Smooth muscle cell (in vitro differentiated cells): ENCODE measurements at regions not wholly inside any gene's neighbourhood (a gene's known extent, or its start where the extent isn't known, plus 50 kb on each side); places are given as distances from the start of the nearest gene placed in this dataset.

Experiments used
- DNase-seq: peaks from one replicate; lab custom pipeline; 2025; ENCODE audit not compliant: unreplicated experiment; lab: John Stamatoyannopoulos, UW
- H2AFZ ChIP-seq: fragments of 200-600 bp; sonication (generic); 2 replicates; pipeline ENCODE4 v1.6.0; 2016; ENCODE audit warnings: antibody characterized with exemption, low read depth, mild to moderate bottlenecking
- H3F3A ChIP-seq: fragments of 200-600 bp; sonication (generic); 2 replicates; pipeline ENCODE4 v1.6.0; 2017; ENCODE audit warnings: antibody characterized with exemption, low read depth
- H3K27ac ChIP-seq: fragments of 200-600 bp; sonication (generic); 2 replicates; pipeline ENCODE4 v1.5.1; 2016; ENCODE audit warnings: low read depth, mild to moderate bottlenecking
- H3K27me3 ChIP-seq: fragments of 200-600 bp; sonication (generic); 2 replicates; pipeline ENCODE4 v1.6.1; 2016; ENCODE audit warnings: low read depth, mild to moderate bottlenecking
- H3K36me3 ChIP-seq: fragments of 200-600 bp; sonication (generic); 2 replicates; pipeline ENCODE4 v1.5.1; 2016; ENCODE audit warnings: low read depth
- H3K4me1 ChIP-seq: fragments of 200-600 bp; sonication (generic); 2 replicates; pipeline ENCODE4 v1.5.1; 2016; ENCODE audit warnings: low read depth
- H3K4me2 ChIP-seq: fragments of 200-600 bp; sonication (generic); 2 replicates; pipeline ENCODE4 v1.6.0; 2016; ENCODE audit warnings: mild to moderate bottlenecking
- H3K4me3 ChIP-seq: fragments of 200-600 bp; sonication (generic); 2 replicates; pipeline ENCODE4 v1.5.1; 2016; ENCODE audit warnings: mild to moderate bottlenecking
- H3K79me2 ChIP-seq: fragments of 200-600 bp; sonication (generic); 2 replicates; pipeline ENCODE4 v1.6.0; 2016; ENCODE audit warnings: low read depth, mild to moderate bottlenecking
- H3K9ac ChIP-seq: fragments of 200-600 bp; sonication (generic); 2 replicates; pipeline ENCODE4 v1.6.0; 2016; ENCODE audit warnings: low read depth
- H3K9me3 ChIP-seq: fragments of 200-600 bp; sonication (generic); replicated peaks from 2 replicates; pipeline ENCODE4 v1.5.1; 2016; ENCODE audit warnings: low read depth
- H4K20me1 ChIP-seq: fragments of 200-600 bp; sonication (generic); 2 replicates; pipeline ENCODE4 v1.6.0; 2016; ENCODE audit warnings: low read depth
- WGBS: methylation state at CpG from one replicate; pipeline ENCODE4 v1.1.7; 2016; ENCODE audit warnings: low lambda C conversion rate; 5-methylcytosine and 5-hydroxymethylcytosine counted together
- TF ChIP-seq, protein P1 (sequence below): fragments of 200-600 bp; sonication (generic); IDR thresholded peaks from 2 replicates; pipeline ENCODE4 v1.5.1; 2017; ENCODE audit warnings: borderline replicate concordance, mild to moderate bottlenecking, antibody characterized with exemption; ENCODE audit not compliant: insufficient read depth, poor library complexity, severe bottlenecking

DNA sequence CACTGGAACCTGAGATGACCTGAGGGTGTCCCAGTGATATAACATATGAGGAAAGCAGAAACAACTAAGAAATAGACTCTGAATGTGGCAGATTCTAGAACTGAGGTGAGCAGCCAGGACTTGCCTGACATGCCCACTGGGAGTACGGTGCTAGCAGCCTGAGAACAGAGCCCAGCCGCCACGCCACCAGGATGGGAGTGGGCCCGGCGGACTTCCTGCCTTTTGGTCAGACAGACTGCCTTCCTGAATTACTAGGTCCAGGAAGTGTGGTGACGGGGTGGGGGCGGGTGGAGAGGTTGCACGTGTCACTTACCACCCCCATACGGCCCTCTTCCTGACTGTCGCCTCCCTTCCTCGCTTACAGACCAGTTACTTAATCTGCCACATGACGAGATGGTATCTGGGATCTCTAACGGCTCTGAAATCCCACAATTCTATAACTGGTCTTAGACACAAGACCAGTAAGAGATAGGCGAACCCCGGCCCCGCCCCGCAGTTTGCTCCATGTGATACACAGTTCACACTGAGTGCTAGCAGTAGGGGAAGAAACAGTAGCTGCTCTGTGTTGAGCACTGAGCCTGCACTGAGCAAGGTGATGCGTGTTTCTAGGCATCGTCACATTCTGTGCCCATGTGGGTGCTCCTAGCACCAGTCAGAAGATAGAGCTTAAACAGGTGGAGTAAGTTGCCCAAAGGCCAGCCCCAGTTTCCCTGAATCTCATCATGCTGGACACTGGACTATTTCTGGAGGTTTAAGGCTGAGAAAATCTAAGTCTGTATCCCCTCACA, 95.7 kb downstream of the CPN2 start:
- Histone ChIP-seq H3K36me3 (no peaks in the 10 kb centered on the region), H3F3A (peaks cover 4% of the 10 kb centered on the region), H3K27ac (peak overlapping the region; percentile 42), H3K4me2 (peak overlapping the region; percentile 72), H4K20me1 (no peaks in the 10 kb centered on the region), H3K79me2 (no peaks in the 10 kb centered on the region), H2AFZ (peak overlapping the region; percentile 87), H3K4me1 (peaks cover 6% of the 10 kb centered on the region), H3K9ac (no peak overlapping the region), H3K27me3 (no peaks in the 10 kb centered on the region), H3K4me3 (no peak overlapping the region), H3K9me3 (no peaks in the 10 kb centered on the region)
- TF ChIP-seq, protein P1, sequence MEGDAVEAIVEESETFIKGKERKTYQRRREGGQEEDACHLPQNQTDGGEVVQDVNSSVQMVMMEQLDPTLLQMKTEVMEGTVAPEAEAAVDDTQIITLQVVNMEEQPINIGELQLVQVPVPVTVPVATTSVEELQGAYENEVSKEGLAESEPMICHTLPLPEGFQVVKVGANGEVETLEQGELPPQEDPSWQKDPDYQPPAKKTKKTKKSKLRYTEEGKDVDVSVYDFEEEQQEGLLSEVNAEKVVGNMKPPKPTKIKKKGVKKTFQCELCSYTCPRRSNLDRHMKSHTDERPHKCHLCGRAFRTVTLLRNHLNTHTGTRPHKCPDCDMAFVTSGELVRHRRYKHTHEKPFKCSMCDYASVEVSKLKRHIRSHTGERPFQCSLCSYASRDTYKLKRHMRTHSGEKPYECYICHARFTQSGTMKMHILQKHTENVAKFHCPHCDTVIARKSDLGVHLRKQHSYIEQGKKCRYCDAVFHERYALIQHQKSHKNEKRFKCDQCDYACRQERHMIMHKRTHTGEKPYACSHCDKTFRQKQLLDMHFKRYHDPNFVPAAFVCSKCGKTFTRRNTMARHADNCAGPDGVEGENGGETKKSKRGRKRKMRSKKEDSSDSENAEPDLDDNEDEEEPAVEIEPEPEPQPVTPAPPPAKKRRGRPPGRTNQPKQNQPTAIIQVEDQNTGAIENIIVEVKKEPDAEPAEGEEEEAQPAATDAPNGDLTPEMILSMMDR: no peak
- WGBS: 26% methylated on average over 19 of the region's 19 CpGs
- DNase-seq: no peak

DNA sequence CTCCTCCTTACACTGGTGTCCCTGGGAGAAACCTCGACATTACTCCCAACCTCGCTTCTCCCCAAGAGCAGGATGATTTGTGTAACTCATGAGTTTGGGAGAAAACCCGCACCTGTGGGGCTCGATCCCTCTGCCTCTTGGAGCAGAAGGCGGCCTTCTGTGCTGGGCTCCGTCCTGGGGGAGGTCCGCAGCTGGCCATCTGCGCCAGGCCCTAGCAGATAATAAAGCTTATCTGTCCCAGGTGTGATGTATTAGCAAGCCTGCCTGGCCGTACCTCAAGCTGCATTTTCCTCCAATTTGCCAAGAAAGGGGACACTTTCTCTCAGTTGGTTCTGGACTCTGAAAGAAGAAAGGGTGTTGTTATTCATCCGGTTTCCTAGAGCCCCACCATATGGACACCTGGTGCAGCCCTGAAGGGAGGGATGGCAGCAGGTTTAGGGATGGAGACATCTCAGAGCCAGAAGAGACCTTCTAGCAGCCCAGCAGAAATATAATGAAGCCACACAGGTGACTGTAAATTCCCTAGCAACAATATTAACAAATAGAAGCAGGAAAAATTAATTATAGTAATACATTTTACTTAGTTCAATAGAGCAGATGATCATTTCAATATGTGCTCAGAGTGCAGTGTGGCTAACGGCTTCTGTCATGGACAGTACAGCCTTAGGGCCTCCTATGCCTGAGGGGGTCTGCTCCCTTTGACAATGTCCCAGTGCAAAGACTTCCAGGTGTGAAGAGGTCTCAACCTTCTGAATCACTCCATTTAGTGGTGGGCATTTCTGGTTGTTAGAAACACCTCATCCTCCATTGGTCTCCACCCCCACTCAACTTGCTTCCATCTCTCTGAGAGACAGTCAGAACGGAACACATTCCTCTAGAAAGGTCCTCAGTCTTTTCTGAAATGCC, 94.8 kb downstream of the CPN2 start:
- Histone ChIP-seq H2AFZ (peak overlapping the region; percentile 87), H3K9me3 (no peaks in the 10 kb centered on the region), H3K27me3 (no peaks in the 10 kb centered on the region), H3K4me1 (peaks cover 4% of the 10 kb centered on the region), H3K4me3 (no peak overlapping the region), H3K27ac (no peak overlapping the region), H3K9ac (no peak overlapping the region), H3K4me2 (no peak overlapping the region), H4K20me1 (no peaks in the 10 kb centered on the region), H3K79me2 (no peaks in the 10 kb centered on the region), H3K36me3 (no peaks in the 10 kb centered on the region), H3F3A (no peaks in the 10 kb centered on the region)
- 92% methylated on average over 12 of the region's 12 CpGs for WGBS
- DNase-seq: no peak
- TF ChIP-seq, protein P1: no peak

DNA sequence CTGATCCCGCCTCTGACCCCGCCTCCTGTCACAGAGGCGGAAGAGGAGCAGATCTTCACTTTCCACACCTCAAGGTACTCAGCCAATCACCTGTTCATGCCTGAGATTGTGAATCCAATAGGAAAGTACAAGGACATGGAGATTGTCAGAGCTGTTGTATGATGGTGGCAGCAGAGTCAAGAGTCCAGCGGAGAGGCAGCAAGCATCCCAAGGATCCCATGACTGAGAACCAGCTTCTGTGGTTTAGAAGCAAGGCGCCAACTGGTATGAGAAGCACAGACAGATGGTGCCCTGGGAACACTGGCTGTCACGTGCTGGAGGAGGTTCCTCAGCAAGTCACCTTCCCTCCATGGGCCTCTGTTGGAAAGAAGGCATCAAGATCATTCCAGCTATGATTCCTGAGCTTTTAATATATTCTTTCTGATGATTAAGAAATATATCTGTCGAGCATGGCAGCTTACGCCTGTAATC, 93.9 kb downstream of the CPN2 start:
- no peak for DNase-seq
- TF ChIP-seq, protein P1: no peak
- H3K79me2 ChIP-seq: no peaks in the 10 kb centered on the region

More for the DNA sequence above, 93.9 kb downstream of the CPN2 start:
- WGBS: 98% methylated on average over 8 of the region's 8 CpGs
- Histone ChIP-seq H3K4me1 (peaks cover 4% of the 10 kb centered on the region), H3K9me3 (no peaks in the 10 kb centered on the region), H4K20me1 (no peaks in the 10 kb centered on the region), H3F3A (no peaks in the 10 kb centered on the region), H3K4me3 (no peak overlapping the region), H3K36me3 (no peaks in the 10 kb centered on the region), H3K27me3 (no peaks in the 10 kb centered on the region), H2AFZ (no peak overlapping the region), H3K4me2 (no peak overlapping the region), H3K27ac (no peak overlapping the region), H3K9ac (no peak overlapping the region)
